CD14-positive monocyte (primary cell): ENCODE measurements at regions not wholly inside any gene's neighbourhood (a gene's known extent, or its start where the extent isn't known, plus 50 kb on each side); places are given as distances from the start of the nearest gene placed in this dataset.
A peak's percentile ranks its signal among the peaks of the same experiment; 100 is the strongest.
"Not testable (repeated sequence)": the region's sequence is repeated elsewhere in the genome, so short reads cannot be mapped to it uniquely, and the experiment has no call there.

Experiments used
- DNase-seq, 3 donors: peaks; one replicate each; pipeline ENCODE4 v3.0.0-alpha.2; 2011 to 2022
- H2AFZ ChIP-seq: 2 replicates; pipeline ENCODE4 v1.6.0; 2012; ENCODE audit warnings: mild to moderate bottlenecking, low read depth, low read length, inconsistent platforms; ENCODE audit not compliant: insufficient read depth, poor library complexity, severe bottlenecking
- H3K27ac ChIP-seq, 2 donors: 1 replicate in 1 of 2; 2 replicates in 1 of 2; pipeline ENCODE4 v1.5.1; 2012 to 2013; ENCODE audit warnings: low read length in 2 of 2, control low read depth in 1 of 2, inconsistent platforms in 1 of 2, low read depth in 1 of 2, mild to moderate bottlenecking in 1 of 2
- H3K27me3 ChIP-seq, 2 donors: one replicate each; pipeline versions ENCODE4 v1.6.0 to v1.6.1; 2011 to 2013; ENCODE audit warnings: low read length in 2 of 2; ENCODE audit not compliant: control insufficient read depth in 2 of 2, insufficient read depth in 2 of 2
- H3K36me3 ChIP-seq, 2 donors: replicated peaks in 1 of 2; 1 replicate in 1 of 2; 2 replicates in 1 of 2; pipeline versions ENCODE4 v1.5.1 to v1.6.1; 2012 to 2013; ENCODE audit warnings: low read length in 2 of 2, control low read depth in 1 of 2, inconsistent platforms in 1 of 2, mild to moderate bottlenecking in 1 of 2; ENCODE audit not compliant: insufficient read depth in 2 of 2, control insufficient read depth in 1 of 2
- H3K4me1 ChIP-seq, 2 donors: 1 replicate in 1 of 2; 2 replicates in 1 of 2; pipeline versions ENCODE4 v1.5.1 to v1.6.1; 2012 to 2013; ENCODE audit warnings: low read length in 2 of 2, control low read depth in 1 of 2, inconsistent platforms in 1 of 2, mild to moderate bottlenecking in 1 of 2, moderate library complexity in 1 of 2; ENCODE audit not compliant: insufficient read depth in 2 of 2, control insufficient read depth in 1 of 2
- H3K4me2 ChIP-seq: replicated peaks from 2 replicates; pipeline ENCODE3; 2012; ENCODE audit warnings: low read length, moderate library complexity, mild to moderate bottlenecking; ENCODE audit not compliant: poor library complexity, severe bottlenecking; ENCODE audit errors: extremely low read depth
- H3K4me3 ChIP-seq, 3 experiments: fragments of 200-600 bp in 1 of 3; sonication (generic) in 1 of 3; replicated peaks in 1 of 3; 1 replicate in 2 of 3; 2 replicates in 1 of 3; pipeline ENCODE4 v1.5.1; 2011 to 2013; ENCODE audit warnings: low read length in 3 of 3, mild to moderate bottlenecking in 3 of 3, control low read depth in 2 of 3, low read depth in 2 of 3, inconsistent platforms in 1 of 3, moderate library complexity in 1 of 3
- H3K79me2 ChIP-seq: 2 replicates; pipeline ENCODE4 v1.6.0; 2012; ENCODE audit warnings: mild to moderate bottlenecking, control low read depth, inconsistent platforms, low read length, moderate library complexity; ENCODE audit not compliant: insufficient read depth
- H3K9ac ChIP-seq: 2 replicates; pipeline ENCODE4 v1.6.0; 2017; ENCODE audit warnings: low read length, mild to moderate bottlenecking; ENCODE audit not compliant: insufficient read depth, poor library complexity, severe bottlenecking
- H3K9me3 ChIP-seq, 2 donors: replicated peaks in 1 of 2; 1 replicate in 1 of 2; 2 replicates in 1 of 2; pipeline versions ENCODE4 v1.5.1 to v1.6.1; 2012 to 2013; ENCODE audit warnings: low read length in 2 of 2, control low read depth in 1 of 2; ENCODE audit not compliant: control insufficient read depth in 1 of 2, insufficient read depth in 1 of 2
- H4K20me1 ChIP-seq: 2 replicates; pipeline ENCODE4 v1.6.0; 2012; ENCODE audit warnings: mild to moderate bottlenecking, low read length, control low read depth, moderate library complexity; ENCODE audit not compliant: insufficient read depth
- H3K27ac Mint-ChIP-seq, 7 donors: one replicate each; pipeline ENCODE4 v1.8.0; 2020; ENCODE audit warnings: mild to moderate bottlenecking in 7 of 7, mixed read lengths in 7 of 7, moderate library complexity in 6 of 7, inconsistent platforms in 2 of 7
- H3K27me3 Mint-ChIP-seq, 3 donors: one replicate each; pipeline ENCODE4 v1.8.0; 2021 to 2022; ENCODE audit warnings: low read depth in 3 of 3, mild to moderate bottlenecking in 3 of 3, mixed read lengths in 3 of 3, moderate library complexity in 3 of 3, inconsistent platforms in 1 of 3
- H3K36me3 Mint-ChIP-seq, 2 donors: one replicate each; pipeline ENCODE4 v1.8.0; 2020; ENCODE audit warnings: mixed read lengths in 2 of 2, inconsistent platforms in 1 of 2, mild to moderate bottlenecking in 1 of 2
- H3K4me1 Mint-ChIP-seq: one replicate; pipeline ENCODE4 v1.8.0; 2020; ENCODE audit warnings: mild to moderate bottlenecking, mixed read lengths
- H3K4me3 Mint-ChIP-seq, 2 donors: one replicate each; pipeline ENCODE4 v1.8.0; 2020; ENCODE audit warnings: mild to moderate bottlenecking in 2 of 2, mixed read lengths in 2 of 2, moderate library complexity in 1 of 2
- H3K9me3 Mint-ChIP-seq, 7 donors: one replicate each; pipeline ENCODE4 v1.8.0; 2020 to 2022; ENCODE audit warnings: mixed read lengths in 7 of 7, mild to moderate bottlenecking in 6 of 7, moderate library complexity in 6 of 7, inconsistent platforms in 2 of 7
- WGBS: methylation state at CpG from one replicate; pipeline ENCODE4 v1.1.5; 2013; ENCODE audit warnings: missing lambda C conversion rate; ENCODE audit not compliant: insufficient coverage; 5-methylcytosine and 5-hydroxymethylcytosine counted together
- intact Hi-C, 2 donors: fragments of 100-400 bp; cut with micrococcal nuclease; formaldehyde crosslinking; loops; one replicate each; pipeline versions ENCODE4 v1.15.0 to v1.15.1; 2023

GRCh38 chr2:87486413-87486812, 261.5 kb upstream of the PLGLB2 start:
- H3K27me3 Mint-ChIP-seq, H3K9ac ChIP-seq, H3K36me3 Mint-ChIP-seq, H3K4me2 ChIP-seq, H3K9me3 ChIP-seq, H3K36me3 ChIP-seq, DNase-seq, H3K79me2 ChIP-seq, H2AFZ ChIP-seq, H3K4me1 ChIP-seq, H3K27me3 ChIP-seq, H3K9me3 Mint-ChIP-seq, H4K20me1 ChIP-seq, intact Hi-C loops: not testable (repeated sequence)
- H3K4me1 Mint-ChIP-seq: peaks cover 13% of the 10 kb centered on the region
- Histone ChIP-seq H3K4me3 (peak overlapping the region in 1 of 3 experiments; percentile 30), H3K27ac (peak overlapping the region; percentile 17 to 75)
- WGBS: no CpG with 5 or more reads among the region's 9 CpGs
- H3K27ac Mint-ChIP-seq: peak overlapping the region in 6 of 7 donors; percentile 25 to 78 (median 68)
- H3K4me3 Mint-ChIP-seq: peak overlapping the region in 1 of 2 donors; percentile 39

- H3K4me1 ChIP-seq, H3K27me3 ChIP-seq, H3K27me3 Mint-ChIP-seq, DNase-seq, H3K79me2 ChIP-seq, H3K4me2 ChIP-seq, H3K4me3 Mint-ChIP-seq, H3K9me3 Mint-ChIP-seq, H3K27ac ChIP-seq, H3K36me3 ChIP-seq, H3K9me3 ChIP-seq, H3K4me3 ChIP-seq, H3K27ac Mint-ChIP-seq, H2AFZ ChIP-seq, H3K36me3 Mint-ChIP-seq, H4K20me1 ChIP-seq, H3K9ac ChIP-seq, intact Hi-C loops: not testable (repeated sequence)
- no CpG with 5 or more reads among the region's 1 CpG for WGBS
- H3K4me1 Mint-ChIP-seq: peaks cover 11% of the 10 kb centered on the region
Observed at GRCh38 chr2:87488021-87488420, 259.9 kb upstream of the PLGLB2 start.

DNA sequence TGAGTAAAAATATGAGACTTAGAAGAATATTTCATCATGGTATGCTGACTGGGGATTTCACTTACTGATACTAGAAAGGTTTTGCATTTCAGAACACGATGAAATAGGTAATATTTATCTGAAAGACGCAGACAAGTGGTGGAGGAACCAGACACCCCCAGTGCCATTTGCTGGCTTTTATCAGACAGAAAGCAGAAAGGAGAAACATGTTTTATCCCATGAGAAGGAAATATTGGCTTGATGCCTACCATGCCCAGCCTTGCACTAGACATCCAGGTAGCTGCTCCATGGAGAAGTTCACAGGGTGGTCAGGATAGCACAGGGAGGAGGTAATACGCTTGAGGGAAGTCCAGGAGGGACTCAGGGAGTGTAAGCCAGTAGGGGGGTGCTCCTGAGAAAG, 258.9 kb upstream of the PLGLB2 start:
- peak overlapping the region in 2 of 7 donors; percentile 48 to 73 for H3K27ac Mint-ChIP-seq
- H2AFZ ChIP-seq, intact Hi-C loops, H3K9me3 ChIP-seq, H3K9ac ChIP-seq, H3K27me3 ChIP-seq, H3K36me3 Mint-ChIP-seq, H3K4me3 Mint-ChIP-seq, H3K4me2 ChIP-seq, H3K4me1 ChIP-seq, DNase-seq, H3K4me3 ChIP-seq, H3K27ac ChIP-seq, H3K9me3 Mint-ChIP-seq, H4K20me1 ChIP-seq, H3K27me3 Mint-ChIP-seq, H3K4me1 Mint-ChIP-seq, H3K36me3 ChIP-seq: not testable (repeated sequence)
- peaks cover 11% of the 10 kb centered on the region for H3K79me2 ChIP-seq
- no CpG with 5 or more reads among the region's 3 CpGs for WGBS

DNA sequence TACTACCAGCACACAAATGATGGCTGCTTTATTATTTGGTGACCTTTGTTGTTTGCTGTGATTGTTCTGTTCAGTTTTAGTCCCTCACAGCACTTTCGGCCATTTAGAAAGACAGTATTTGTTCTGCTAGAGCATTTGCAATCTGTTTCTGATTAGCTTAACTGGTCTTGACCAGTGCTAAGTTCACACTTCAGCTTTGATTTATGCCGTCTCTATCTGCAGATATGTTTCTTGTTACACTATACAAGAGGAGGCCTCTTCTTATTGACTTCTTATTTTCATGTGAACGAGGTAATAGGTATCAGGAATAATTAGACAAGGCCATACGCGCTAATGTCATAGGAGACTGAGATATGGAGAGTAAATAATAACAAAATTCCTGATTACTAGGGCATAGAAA, 253.0 kb upstream of the PLGLB2 start:
- H3K4me2 ChIP-seq, H4K20me1 ChIP-seq, H3K27ac ChIP-seq, H3K36me3 ChIP-seq, intact Hi-C loops, H3K4me3 ChIP-seq, H3K4me3 Mint-ChIP-seq, H3K9me3 Mint-ChIP-seq, H2AFZ ChIP-seq, H3K9ac ChIP-seq, H3K4me1 ChIP-seq, H3K79me2 ChIP-seq, H3K27me3 Mint-ChIP-seq, H3K36me3 Mint-ChIP-seq, DNase-seq, H3K9me3 ChIP-seq, H3K27me3 ChIP-seq: not testable (repeated sequence)
- no CpG with 5 or more reads among the region's 5 CpGs for WGBS
- H3K4me1 Mint-ChIP-seq: peaks cover 12% of the 10 kb centered on the region
- peak overlapping the region in 4 of 7 donors; percentile 35 to 76 (median 50) for H3K27ac Mint-ChIP-seq
